Keratinocyte (primary cell): ENCODE measurements at regions not wholly inside any gene's neighbourhood (a gene's known extent, or its start where the extent isn't known, plus 50 kb on each side); places are given as distances from the start of the nearest gene placed in this dataset.

ENCODE experiments used
- EZH2 ChIP-seq: IDR thresholded peaks from one replicate; pipeline ENCODE4 v1.6.1; 2012; ENCODE audit warnings: inconsistent platforms, mild to moderate bottlenecking, low read length, moderate library complexity
- TF ChIP-seq, protein P1 (sequence below), 3 experiments: IDR thresholded peaks in 1 of 3; conservative IDR thresholded peaks in 1 of 3; optimal IDR thresholded peaks in 1 of 3; 2 replicates in 2 of 3; 3 replicates in 1 of 3; pipeline versions ENCODE3 to v1.5.1; 2011; ENCODE audit warnings: low read length in 3 of 3, mild to moderate bottlenecking in 3 of 3, moderate library complexity in 2 of 3, control low read depth in 1 of 3, inconsistent platforms in 1 of 3; ENCODE audit not compliant: insufficient read depth in 2 of 3; ENCODE audit errors: extremely low read depth in 1 of 3

DNA sequence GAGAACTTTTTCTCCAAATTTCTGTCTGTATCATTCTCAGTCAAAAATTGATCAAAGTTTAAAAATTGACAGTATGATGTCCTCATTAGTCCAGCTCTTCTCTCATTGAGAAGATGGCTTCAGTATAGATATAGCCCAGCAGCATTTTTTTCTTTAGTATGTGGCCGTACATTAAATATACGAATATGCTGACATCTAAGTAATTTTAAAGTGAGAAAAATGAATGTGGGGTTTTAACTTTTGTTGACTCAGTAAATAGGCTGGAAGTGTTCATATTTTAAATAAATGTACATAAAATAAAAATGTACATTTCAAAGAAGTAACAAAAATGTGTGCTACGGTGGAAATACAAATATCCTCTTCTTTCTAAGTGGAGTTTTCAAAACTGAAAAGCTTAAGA lies 123.5 kb upstream of the PKN2 start:
- TF ChIP-seq, protein P1, sequence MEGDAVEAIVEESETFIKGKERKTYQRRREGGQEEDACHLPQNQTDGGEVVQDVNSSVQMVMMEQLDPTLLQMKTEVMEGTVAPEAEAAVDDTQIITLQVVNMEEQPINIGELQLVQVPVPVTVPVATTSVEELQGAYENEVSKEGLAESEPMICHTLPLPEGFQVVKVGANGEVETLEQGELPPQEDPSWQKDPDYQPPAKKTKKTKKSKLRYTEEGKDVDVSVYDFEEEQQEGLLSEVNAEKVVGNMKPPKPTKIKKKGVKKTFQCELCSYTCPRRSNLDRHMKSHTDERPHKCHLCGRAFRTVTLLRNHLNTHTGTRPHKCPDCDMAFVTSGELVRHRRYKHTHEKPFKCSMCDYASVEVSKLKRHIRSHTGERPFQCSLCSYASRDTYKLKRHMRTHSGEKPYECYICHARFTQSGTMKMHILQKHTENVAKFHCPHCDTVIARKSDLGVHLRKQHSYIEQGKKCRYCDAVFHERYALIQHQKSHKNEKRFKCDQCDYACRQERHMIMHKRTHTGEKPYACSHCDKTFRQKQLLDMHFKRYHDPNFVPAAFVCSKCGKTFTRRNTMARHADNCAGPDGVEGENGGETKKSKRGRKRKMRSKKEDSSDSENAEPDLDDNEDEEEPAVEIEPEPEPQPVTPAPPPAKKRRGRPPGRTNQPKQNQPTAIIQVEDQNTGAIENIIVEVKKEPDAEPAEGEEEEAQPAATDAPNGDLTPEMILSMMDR (optimal IDR thresholded peaks at IDR 0.05 in 1 of 3, IDR thresholded peaks at IDR 0.05 in 1 of 3, conservative IDR thresholded peaks at IDR 0.05 in 1 of 3; ENCODE audit: extremely low read depth in 1 of 3, insufficient read depth in 2 of 3, low read length in 3 of 3) = no peak
- no peak for TF ChIP-seq EZH2
